Psoas muscle (tissue), 7 donors: ENCODE measurements at regions not wholly inside any gene's neighbourhood (a gene's known extent, or its start where the extent isn't known, plus 50 kb on each side); places are given as distances from the start of the nearest gene placed in this dataset.

Experiments used
- ATAC-seq, 4 donors: fragments of 200-7000 bp; cut with Tn5 transposase; one replicate each; pipeline ENCODE4 v1.9.1; 2020; ENCODE audit warnings: moderate library complexity in 3 of 4, mild to moderate bottlenecking in 2 of 4
- DNase-seq, 2 donors: peaks; one replicate each; pipeline ENCODE4 v3.0.0-alpha.2; 2020
- H3K27ac ChIP-seq: fragments of 200-600 bp; one replicate; pipeline ENCODE4 v1.8.0; 2022
- H3K27me3 ChIP-seq, 3 donors: fragments of 200-600 bp in 1 of 3; one replicate each; pipeline versions ENCODE4 v1.6.1 to v1.8.0; 2013 to 2022; ENCODE audit warnings: low read length in 2 of 3, mild to moderate bottlenecking in 2 of 3, moderate library complexity in 1 of 3; ENCODE audit not compliant: insufficient read depth in 3 of 3
- H3K36me3 ChIP-seq, 2 donors: fragments of 200-600 bp in 1 of 2; one replicate each; pipeline versions ENCODE4 v1.6.1 to v1.8.0; 2013 to 2022; ENCODE audit warnings: low read depth in 1 of 2, mild to moderate bottlenecking in 1 of 2, moderate library complexity in 1 of 2; ENCODE audit not compliant: insufficient read depth in 1 of 2
- H3K4me1 ChIP-seq: fragments of 200-600 bp; one replicate; pipeline ENCODE4 v1.8.0; 2022
- H3K4me3 ChIP-seq: fragments of 200-600 bp; one replicate; pipeline ENCODE4 v1.8.0; 2022; ENCODE audit warnings: mild to moderate bottlenecking
- H3K9me3 ChIP-seq: fragments of 200-600 bp; one replicate; pipeline ENCODE4 v1.8.0; 2022
- WGBS, 3 donors: extraction: QIAGEN DNeasy Blood & Tissue Kit; methylation state at CpG; one replicate each; pipeline versions ENCODE4 v1.1.6 to v1.1.7; 2013; 5-methylcytosine and 5-hydroxymethylcytosine counted together
- intact Hi-C, 2 donors: fragments of 100-400 bp; cut with DNase I; formaldehyde crosslinking; loops; one replicate each; pipeline versions ENCODE4 v1.11.0 to v1.14.2; 2022
- TF ChIP-seq, protein P1 (sequence below): fragments of 200-600 bp; IDR thresholded peaks from one replicate; pipeline ENCODE4 v1.8.0; 2022; ENCODE audit warnings: antibody characterized with exemption
- donor health status: healthy with polysubstance abuse.
- donor health status: DM: no; HTN: no; CAD: no; lungs with moderate emphysema.
- donor health status: Bipolar disorder and iron deficiency.
- donor health status: healthy.
- donor health status: DM: yes; HTN: yes; CAD: no.
- donor health status: DM: no; HTN: no; CAD: no.
- donor health status: DM: yes; HTN: yes; CAD: no.

DNA sequence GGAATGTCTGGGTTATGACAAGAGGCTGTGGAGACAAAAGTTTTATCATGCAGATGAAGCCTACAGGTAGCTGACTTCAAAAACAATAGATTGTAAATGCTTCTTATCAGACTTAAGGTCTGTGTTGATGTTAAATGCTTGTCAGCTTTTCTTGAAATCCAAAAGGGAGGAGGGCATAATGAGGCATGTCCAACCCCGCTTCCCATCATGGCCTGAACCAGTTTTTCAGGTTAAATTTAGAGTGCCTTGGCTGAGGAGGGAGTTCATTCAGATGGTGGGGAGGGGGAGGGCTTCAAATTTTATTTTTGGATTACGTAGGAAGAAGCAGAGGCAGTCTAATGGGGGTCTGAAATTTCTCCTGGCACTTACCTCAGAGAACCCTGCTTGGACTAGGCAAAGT is 207.7 kb upstream of the HDX start:
- WGBS, 3 donors, result 43 to 72% (median 58%) methylated on average over 2 of the region's 2 CpGs
- intact Hi-C loops, result no loop called here

DNA sequence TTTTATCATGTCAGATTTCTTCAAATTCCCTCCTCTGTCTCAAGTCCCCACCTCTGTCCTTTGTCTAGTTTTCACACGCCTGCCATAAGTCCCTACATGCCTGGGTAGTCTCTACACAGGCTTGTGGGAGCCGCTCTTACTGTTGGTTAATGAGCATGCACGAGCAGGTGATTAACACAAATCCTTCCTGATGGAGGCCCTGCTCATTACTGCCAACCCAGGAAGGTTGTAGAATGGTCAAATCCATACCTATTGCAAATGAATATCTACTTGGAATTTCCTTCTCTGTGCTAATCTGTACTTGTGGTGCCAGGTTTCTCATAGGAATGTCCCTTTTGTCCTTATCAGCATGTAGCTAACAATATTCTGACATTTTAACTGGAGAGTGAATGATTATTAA is 208.4 kb upstream of the HDX start:
- Histone ChIP-seq H3K9me3 (no peaks in the 10 kb centered on the region), H3K27me3 (peaks cover 0 to 19% (median 0%) of the 10 kb centered on the region in 3 donors), H3K4me3 (no peak overlapping the region), H3K36me3 (no peaks in the 10 kb centered on the region), H3K4me1 (no peaks in the 10 kb centered on the region), H3K27ac (no peak overlapping the region)
- ATAC-seq (no peak), DNase-seq (no peak)
- intact Hi-C loops, result no loop called here
- WGBS, 3 donors, result 32 to 45% (median 42%) methylated on average over 3 of the region's 3 CpGs
- TF ChIP-seq, protein P1, sequence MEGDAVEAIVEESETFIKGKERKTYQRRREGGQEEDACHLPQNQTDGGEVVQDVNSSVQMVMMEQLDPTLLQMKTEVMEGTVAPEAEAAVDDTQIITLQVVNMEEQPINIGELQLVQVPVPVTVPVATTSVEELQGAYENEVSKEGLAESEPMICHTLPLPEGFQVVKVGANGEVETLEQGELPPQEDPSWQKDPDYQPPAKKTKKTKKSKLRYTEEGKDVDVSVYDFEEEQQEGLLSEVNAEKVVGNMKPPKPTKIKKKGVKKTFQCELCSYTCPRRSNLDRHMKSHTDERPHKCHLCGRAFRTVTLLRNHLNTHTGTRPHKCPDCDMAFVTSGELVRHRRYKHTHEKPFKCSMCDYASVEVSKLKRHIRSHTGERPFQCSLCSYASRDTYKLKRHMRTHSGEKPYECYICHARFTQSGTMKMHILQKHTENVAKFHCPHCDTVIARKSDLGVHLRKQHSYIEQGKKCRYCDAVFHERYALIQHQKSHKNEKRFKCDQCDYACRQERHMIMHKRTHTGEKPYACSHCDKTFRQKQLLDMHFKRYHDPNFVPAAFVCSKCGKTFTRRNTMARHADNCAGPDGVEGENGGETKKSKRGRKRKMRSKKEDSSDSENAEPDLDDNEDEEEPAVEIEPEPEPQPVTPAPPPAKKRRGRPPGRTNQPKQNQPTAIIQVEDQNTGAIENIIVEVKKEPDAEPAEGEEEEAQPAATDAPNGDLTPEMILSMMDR, result no peak

More for the DNA sequence above, 207.7 kb upstream of the HDX start:
- H3K27me3 ChIP-seq, result peaks cover 0 to 19% (median 0%) of the 10 kb centered on the region in 3 donors
- DNase-seq, result no peak
- TF ChIP-seq, protein P1, result no peak
- H3K36me3 ChIP-seq, result no peaks in the 10 kb centered on the region
- H3K4me1 ChIP-seq, result no peaks in the 10 kb centered on the region
- H3K4me3 ChIP-seq, result no peak overlapping the region
- H3K27ac ChIP-seq, result no peak overlapping the region
- no peak for ATAC-seq
- no peaks in the 10 kb centered on the region for H3K9me3 ChIP-seq

DNA sequence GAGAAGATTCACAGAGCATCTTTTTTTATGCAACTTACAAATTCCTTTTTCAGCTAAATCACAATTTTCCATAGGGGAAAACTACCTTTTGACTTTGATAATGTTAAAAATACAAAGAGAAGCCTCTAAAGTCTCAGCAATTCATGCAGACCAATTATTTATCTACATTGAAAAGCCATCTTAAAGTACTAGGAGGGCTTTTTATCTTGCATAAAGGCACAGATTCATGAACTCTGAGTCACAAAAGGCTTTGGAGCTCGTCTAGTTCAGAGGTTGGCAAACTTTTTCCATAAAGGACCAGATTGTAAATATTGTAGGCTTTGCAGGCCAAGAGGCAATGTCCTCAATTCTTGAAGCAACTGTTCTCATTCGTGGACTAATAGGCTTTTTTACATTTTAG is 210.4 kb upstream of the HDX start:
- WGBS, 3 donors, result 27 to 57% (median 43%) methylated on average over 2 of the region's 2 CpGs
- intact Hi-C loops, result no loop called here

DNA sequence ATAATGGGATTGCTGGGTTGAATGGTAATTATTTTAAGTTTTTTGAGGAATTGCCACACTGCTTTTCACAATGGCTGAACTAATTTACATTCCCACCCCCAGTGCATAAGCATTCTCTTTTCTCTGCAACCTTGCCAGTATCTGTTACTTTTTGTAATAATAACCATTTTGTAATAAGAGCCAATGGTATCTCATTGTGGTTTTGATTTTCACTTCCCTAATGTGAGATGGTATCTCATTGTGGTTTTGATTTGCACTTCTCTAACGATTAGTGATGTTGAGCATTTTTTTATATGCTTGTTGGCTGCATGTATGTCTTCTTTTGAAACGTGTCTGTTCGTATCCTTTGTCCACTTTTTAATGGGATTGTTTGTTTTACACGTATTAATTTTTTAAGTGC is 213.1 kb upstream of the HDX start:
- no peaks in the 10 kb centered on the region for H3K36me3 ChIP-seq
- no peak for DNase-seq
- 36 to 76% (median 46%) methylated on average over 4 of the region's 4 CpGs for WGBS, 3 donors
- no peak overlapping the region for H3K4me3 ChIP-seq
- H3K4me1 ChIP-seq, result no peaks in the 10 kb centered on the region
- H3K27me3 ChIP-seq, result peaks cover 0 to 15% (median 0%) of the 10 kb centered on the region in 3 donors
- no peaks in the 10 kb centered on the region for H3K9me3 ChIP-seq
- no peak overlapping the region for H3K27ac ChIP-seq
- ATAC-seq, result no peak
- intact Hi-C loops, result no loop called here
- TF ChIP-seq, protein P1, result no peak

More for the DNA sequence above, 210.4 kb upstream of the HDX start:
- no peaks in the 10 kb centered on the region for H3K9me3 ChIP-seq
- ATAC-seq, result no peak
- no peak for DNase-seq
- H3K4me3 ChIP-seq, result no peak overlapping the region
- H3K27me3 ChIP-seq, result peaks cover 0 to 19% (median 0%) of the 10 kb centered on the region in 3 donors
- H3K36me3 ChIP-seq, result no peaks in the 10 kb centered on the region
- no peak overlapping the region for H3K27ac ChIP-seq
- TF ChIP-seq, protein P1, result no peak
- no peaks in the 10 kb centered on the region for H3K4me1 ChIP-seq

DNA sequence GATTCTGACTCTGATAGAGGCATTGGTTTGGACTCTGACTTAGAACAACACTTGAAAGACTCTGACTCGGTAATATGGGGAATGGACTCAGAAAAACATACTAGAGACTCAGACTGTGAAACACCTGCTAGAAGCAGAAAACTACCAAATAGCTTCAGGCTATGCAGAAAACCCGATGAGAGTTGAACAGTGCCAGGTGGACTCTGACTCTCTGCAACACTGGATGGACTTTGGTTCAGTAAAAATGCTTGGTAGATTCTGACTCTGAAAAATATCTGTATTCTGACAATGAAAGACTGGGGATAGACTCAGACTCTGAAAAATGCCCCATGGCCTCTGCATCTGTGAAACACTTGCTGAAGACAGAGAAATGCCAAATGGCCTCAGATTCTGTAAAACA is 215.1 kb upstream of the HDX start:
- TF ChIP-seq, protein P1, result no peak
- DNase-seq (no peak), ATAC-seq (no peak)
- 52 to 81% (median 56%) methylated on average over 2 of the region's 2 CpGs for WGBS, 3 donors
- Histone ChIP-seq H3K36me3 (no peaks in the 10 kb centered on the region), H3K9me3 (no peaks in the 10 kb centered on the region), H3K4me3 (no peak overlapping the region), H3K27ac (no peak overlapping the region), H3K4me1 (no peaks in the 10 kb centered on the region), H3K27me3 (peaks cover 0 to 8% (median 0%) of the 10 kb centered on the region in 3 donors)
- intact Hi-C loops, result no loop called here
